Osteoblast (primary cell): ENCODE measurements at regions not wholly inside any gene's neighbourhood (a gene's known extent, or its start where the extent isn't known, plus 50 kb on each side); places are given as distances from the start of the nearest gene placed in this dataset.

ENCODE experiments used
- DNase-seq: peaks from one replicate; pipeline ENCODE4 v3.0.0; 2011; ENCODE audit warnings: low spot score, mixed read lengths; ENCODE audit not compliant: insufficient read length; ENCODE audit errors: missing footprints
- H2AFZ ChIP-seq: 2 replicates; pipeline ENCODE4 v1.6.0; 2011; ENCODE audit warnings: mild to moderate bottlenecking, low read length
- H3K27ac ChIP-seq: 2 replicates; pipeline ENCODE4 v1.5.1; 2011; ENCODE audit warnings: mild to moderate bottlenecking, low read depth, low read length, moderate library complexity
- H3K27me3 ChIP-seq: 2 replicates; pipeline ENCODE4 v1.6.0; 2012; ENCODE audit warnings: mild to moderate bottlenecking, control low read depth, inconsistent platforms, low read length, moderate library complexity; ENCODE audit not compliant: insufficient read depth
- H3K36me3 ChIP-seq: 2 replicates; pipeline ENCODE4 v1.5.1; 2011; ENCODE audit warnings: mild to moderate bottlenecking, low read length, control low read depth, moderate library complexity; ENCODE audit not compliant: insufficient read depth
- H3K4me1 ChIP-seq: 2 replicates; pipeline ENCODE4 v1.5.1; 2011; ENCODE audit warnings: mild to moderate bottlenecking, low read length, control low read depth, moderate library complexity; ENCODE audit not compliant: insufficient read depth
- H3K4me2 ChIP-seq: 2 replicates; pipeline ENCODE4 v1.6.0; 2011; ENCODE audit warnings: mild to moderate bottlenecking, low read length; ENCODE audit not compliant: insufficient read depth
- H3K4me3 ChIP-seq: fragments of 200-600 bp; sonication (generic); 3 replicates; pipeline ENCODE4 v1.5.1; 2012; ENCODE audit warnings: mild to moderate bottlenecking, low read length, inconsistent platforms; ENCODE audit not compliant: insufficient read depth
- H3K79me2 ChIP-seq: 2 replicates; pipeline ENCODE4 v1.6.0; 2012; ENCODE audit warnings: mild to moderate bottlenecking, low read length, control low read depth, inconsistent platforms; ENCODE audit not compliant: insufficient read depth
- H3K9me3 ChIP-seq: 2 replicates; pipeline ENCODE4 v1.5.1; 2011; ENCODE audit warnings: low read depth, low read length, control low read depth
- H4K20me1 ChIP-seq: 2 replicates; pipeline ENCODE4 v1.6.0; 2012; ENCODE audit warnings: mild to moderate bottlenecking, low read length, control low read depth; ENCODE audit not compliant: insufficient read depth
- TF ChIP-seq, protein P1 (sequence below): IDR thresholded peaks from 2 replicates; pipeline ENCODE4 v1.5.1; 2011; ENCODE audit warnings: mild to moderate bottlenecking, low read depth, low read length, moderate library complexity; ENCODE audit errors: extremely low read depth

DNA sequence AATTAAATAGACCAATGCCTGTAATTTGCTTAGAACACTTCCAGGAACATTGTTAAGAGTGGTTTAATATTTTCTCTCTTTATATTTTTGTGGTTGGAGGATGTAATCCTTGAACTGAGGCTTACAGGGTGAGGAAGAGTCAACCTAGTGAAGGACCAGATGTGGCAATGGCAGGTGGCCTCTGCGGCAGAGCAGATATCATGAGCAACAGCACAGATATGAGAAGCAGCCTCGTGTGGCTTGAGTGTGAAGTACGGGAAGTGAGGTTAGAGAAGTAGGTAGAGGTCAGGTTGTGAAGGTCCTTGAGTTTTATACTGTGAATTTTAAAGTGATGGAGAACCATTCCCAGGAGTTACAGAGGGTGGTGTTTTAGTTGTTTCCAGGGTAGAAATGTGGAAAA is 417.6 kb upstream of the SUCLG2 start:
- Histone ChIP-seq H3K4me2 (no peak overlapping the region), H3K79me2 (no peaks in the 10 kb centered on the region), H2AFZ (no peak overlapping the region), H3K27me3 (no peaks in the 10 kb centered on the region), H3K27ac (no peak overlapping the region), H3K4me1 (no peaks in the 10 kb centered on the region), H3K9me3 (no peaks in the 10 kb centered on the region), H3K36me3 (no peaks in the 10 kb centered on the region), H3K4me3 (no peak overlapping the region), H4K20me1 (no peaks in the 10 kb centered on the region)
- DNase-seq, result no peak
- TF ChIP-seq, protein P1, sequence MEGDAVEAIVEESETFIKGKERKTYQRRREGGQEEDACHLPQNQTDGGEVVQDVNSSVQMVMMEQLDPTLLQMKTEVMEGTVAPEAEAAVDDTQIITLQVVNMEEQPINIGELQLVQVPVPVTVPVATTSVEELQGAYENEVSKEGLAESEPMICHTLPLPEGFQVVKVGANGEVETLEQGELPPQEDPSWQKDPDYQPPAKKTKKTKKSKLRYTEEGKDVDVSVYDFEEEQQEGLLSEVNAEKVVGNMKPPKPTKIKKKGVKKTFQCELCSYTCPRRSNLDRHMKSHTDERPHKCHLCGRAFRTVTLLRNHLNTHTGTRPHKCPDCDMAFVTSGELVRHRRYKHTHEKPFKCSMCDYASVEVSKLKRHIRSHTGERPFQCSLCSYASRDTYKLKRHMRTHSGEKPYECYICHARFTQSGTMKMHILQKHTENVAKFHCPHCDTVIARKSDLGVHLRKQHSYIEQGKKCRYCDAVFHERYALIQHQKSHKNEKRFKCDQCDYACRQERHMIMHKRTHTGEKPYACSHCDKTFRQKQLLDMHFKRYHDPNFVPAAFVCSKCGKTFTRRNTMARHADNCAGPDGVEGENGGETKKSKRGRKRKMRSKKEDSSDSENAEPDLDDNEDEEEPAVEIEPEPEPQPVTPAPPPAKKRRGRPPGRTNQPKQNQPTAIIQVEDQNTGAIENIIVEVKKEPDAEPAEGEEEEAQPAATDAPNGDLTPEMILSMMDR, result no peak

DNA sequence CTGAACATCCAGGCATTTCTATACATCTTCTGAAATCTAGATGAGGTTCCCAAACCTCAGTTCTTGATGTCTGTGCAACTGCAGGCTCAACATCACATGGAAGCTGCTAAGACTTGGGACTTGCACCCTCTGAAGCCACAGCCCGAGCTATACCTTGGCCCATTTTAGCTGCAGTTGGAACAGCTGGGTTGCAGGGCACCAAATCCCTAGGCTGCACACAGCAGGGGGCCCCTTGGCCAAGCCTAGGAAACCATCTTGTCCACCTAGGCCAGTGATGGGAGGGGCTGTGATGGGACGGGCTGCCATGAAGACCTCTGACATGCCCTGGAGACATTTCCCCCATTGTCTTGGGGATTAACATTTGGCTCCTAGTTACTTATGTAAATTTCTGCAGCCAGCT is 415.8 kb upstream of the SUCLG2 start:
- H3K9me3 ChIP-seq, result no peaks in the 10 kb centered on the region
- no peak overlapping the region for H3K4me2 ChIP-seq
- no peaks in the 10 kb centered on the region for H3K36me3 ChIP-seq
- H3K4me1 ChIP-seq, result no peaks in the 10 kb centered on the region
- no peaks in the 10 kb centered on the region for H4K20me1 ChIP-seq
- H3K4me3 ChIP-seq, result no peak overlapping the region
- H3K27me3 ChIP-seq, result no peaks in the 10 kb centered on the region
- H3K79me2 ChIP-seq, result no peaks in the 10 kb centered on the region
- TF ChIP-seq, protein P1, result no peak
- no peak overlapping the region for H2AFZ ChIP-seq
- no peak overlapping the region for H3K27ac ChIP-seq
- no peak for DNase-seq

DNA sequence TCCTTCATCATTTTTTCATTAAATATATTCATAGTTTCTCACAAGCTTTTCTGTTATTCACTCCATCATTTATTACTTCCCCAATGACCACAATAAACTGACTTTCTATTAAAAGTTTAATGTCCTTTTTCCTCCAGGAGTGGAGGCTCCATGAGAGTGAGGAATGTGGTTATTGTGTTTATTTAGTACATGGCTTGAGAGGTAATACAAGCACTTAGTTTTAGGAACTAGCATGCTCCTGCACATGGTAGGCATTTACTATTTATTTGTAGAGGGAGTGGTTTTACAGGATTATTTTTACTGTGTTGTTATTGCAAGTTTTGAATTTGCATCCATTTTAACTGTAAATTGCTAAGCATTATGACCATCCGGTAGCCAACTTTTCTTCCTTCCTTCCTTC is 412.9 kb upstream of the SUCLG2 start:
- TF ChIP-seq, protein P1, result no peak
- Histone ChIP-seq H3K27me3 (no peaks in the 10 kb centered on the region), H2AFZ (no peak overlapping the region), H3K4me3 (no peak overlapping the region), H3K36me3 (no peaks in the 10 kb centered on the region), H3K4me1 (no peaks in the 10 kb centered on the region), H3K9me3 (no peaks in the 10 kb centered on the region), H3K27ac (no peak overlapping the region), H3K79me2 (no peaks in the 10 kb centered on the region), H3K4me2 (no peak overlapping the region), H4K20me1 (no peaks in the 10 kb centered on the region)
- no peak for DNase-seq

- H3K27me3 ChIP-seq, result no peaks in the 10 kb centered on the region
- no peak overlapping the region for H3K4me3 ChIP-seq
- TF ChIP-seq, protein P1, result no peak
- H3K9me3 ChIP-seq, result no peaks in the 10 kb centered on the region
- no peak overlapping the region for H3K4me2 ChIP-seq
- no peak overlapping the region for H2AFZ ChIP-seq
- H3K79me2 ChIP-seq, result no peaks in the 10 kb centered on the region
- no peak overlapping the region for H3K27ac ChIP-seq
- no peak for DNase-seq
- no peaks in the 10 kb centered on the region for H4K20me1 ChIP-seq
- H3K36me3 ChIP-seq, result no peaks in the 10 kb centered on the region
- no peaks in the 10 kb centered on the region for H3K4me1 ChIP-seq
Measured at GRCh38 chr3:68062926-68063325, 408.5 kb upstream of the SUCLG2 start.
